Activated CD8-positive, alpha-beta memory T cell treated with anti-CD3 and anti-CD28 coated beads for 48 hours (primary cell): ENCODE measurements at regions not wholly inside any gene's neighbourhood (a gene's known extent, or its start where the extent isn't known, plus 50 kb on each side); places are given as distances from the start of the nearest gene placed in this dataset.
"Not testable (repeated sequence)": the region's sequence is repeated elsewhere in the genome, so short reads cannot be mapped to it uniquely, and the experiment has no call there.

ENCODE experiments used
- DNase-seq, 3 experiments: peaks; one replicate each; pipeline ENCODE4 v3.0.0-alpha.2; 2020; ENCODE audit warnings: low read depth in 2 of 3, low spot score in 2 of 3

DNA sequence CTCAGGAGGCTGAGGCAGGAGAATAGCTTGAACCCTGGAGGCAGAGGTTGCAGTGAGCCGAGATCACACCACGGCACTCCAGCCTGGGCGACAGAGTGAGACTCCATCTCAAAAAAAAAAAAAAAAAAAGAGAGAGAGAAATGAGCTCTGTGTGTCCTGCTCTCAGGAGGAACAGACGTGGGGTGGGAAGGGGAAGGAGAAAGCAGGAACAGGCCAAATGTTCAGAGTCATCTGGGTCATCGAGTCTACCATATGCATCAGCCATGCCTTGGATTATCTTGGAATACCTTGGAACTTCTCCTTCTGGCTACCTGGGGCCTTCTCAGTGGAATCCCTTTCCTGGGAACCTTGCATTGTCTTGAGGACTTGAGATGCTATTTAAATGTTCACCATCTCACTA lies 51.7 kb upstream of the ZFHX3 start:
- DNase-seq: not testable (repeated sequence)
